IgD-negative memory B cell (primary cell): ENCODE measurements at regions not wholly inside any gene's neighbourhood (a gene's known extent, or its start where the extent isn't known, plus 50 kb on each side); places are given as distances from the start of the nearest gene placed in this dataset.
"Not testable (repeated sequence)": the region's sequence is repeated elsewhere in the genome, so short reads cannot be mapped to it uniquely, and the experiment has no call there.

ENCODE experiments used
- H3K27ac Mint-ChIP-seq, 3 donors: one replicate each; pipeline ENCODE4 v1.8.0; 2020 to 2022; ENCODE audit warnings: mild to moderate bottlenecking in 3 of 3, mixed read lengths in 3 of 3, moderate library complexity in 1 of 3
- H3K27me3 Mint-ChIP-seq: one replicate; pipeline ENCODE4 v1.8.0; 2021; ENCODE audit warnings: mixed read lengths
- H3K36me3 Mint-ChIP-seq: one replicate; pipeline ENCODE4 v1.8.0; 2020; ENCODE audit warnings: mild to moderate bottlenecking, mixed read lengths
- H3K4me1 Mint-ChIP-seq, 3 donors: one replicate each; pipeline ENCODE4 v1.8.0; 2020 to 2022; ENCODE audit warnings: mixed read lengths in 3 of 3, mild to moderate bottlenecking in 1 of 3
- H3K4me3 Mint-ChIP-seq, 4 donors: one replicate each; pipeline ENCODE4 v1.8.0; 2020 to 2022; ENCODE audit warnings: mild to moderate bottlenecking in 4 of 4, mixed read lengths in 4 of 4, moderate library complexity in 3 of 4
- H3K9me3 Mint-ChIP-seq, 3 donors: one replicate each; pipeline ENCODE4 v1.8.0; 2020 to 2021; ENCODE audit warnings: mixed read lengths in 3 of 3, mild to moderate bottlenecking in 1 of 3

- no peaks in the 10 kb centered on the region for H3K9me3 Mint-ChIP-seq
- H3K27me3 Mint-ChIP-seq = peaks cover 3% of the 10 kb centered on the region
- no peaks in the 10 kb centered on the region for H3K36me3 Mint-ChIP-seq
- peaks cover 0 to 5% (median 4%) of the 10 kb centered on the region in 3 donors for H3K4me1 Mint-ChIP-seq
- H3K4me3 Mint-ChIP-seq = no peak overlapping the region
- no peak overlapping the region for H3K27ac Mint-ChIP-seq
Observed at GRCh38 chr5:87729781-87730180, 317.1 kb upstream of the CCNH start.

GRCh38 chr5:87722286-87722685 lies 309.6 kb upstream of the CCNH start:
- Mint-ChIP-seq H3K27me3 (no peaks in the 10 kb centered on the region), H3K36me3 (no peaks in the 10 kb centered on the region), H3K9me3 (peaks cover 1 to 7% (median 4%) of the 10 kb centered on the region in 3 donors), H3K27ac (no peak overlapping the region), H3K4me1 (no peaks in the 10 kb centered on the region), H3K4me3 (no peak overlapping the region)

- H3K4me1 Mint-ChIP-seq, H3K36me3 Mint-ChIP-seq, H3K27ac Mint-ChIP-seq, H3K27me3 Mint-ChIP-seq, H3K4me3 Mint-ChIP-seq: not testable (repeated sequence)
- peaks cover 4 to 11% (median 5%) of the 10 kb centered on the region in 3 donors for H3K9me3 Mint-ChIP-seq
Observed at GRCh38 chr5:87718224-87718925, 305.6 kb upstream of the CCNH start.

GRCh38 chr5:87717761-87718160 lies 305.0 kb upstream of the CCNH start:
- H3K9me3 Mint-ChIP-seq = peaks cover 4 to 11% (median 5%) of the 10 kb centered on the region in 3 donors
- H3K27ac Mint-ChIP-seq = no peak overlapping the region
- no peaks in the 10 kb centered on the region for H3K36me3 Mint-ChIP-seq
- H3K27me3 Mint-ChIP-seq = peaks cover 3% of the 10 kb centered on the region
- no peak overlapping the region for H3K4me3 Mint-ChIP-seq
- no peaks in the 10 kb centered on the region for H3K4me1 Mint-ChIP-seq

GRCh38 chr5:87705876-87706275 lies 293.1 kb upstream of the CCNH start:
- no peaks in the 10 kb centered on the region for H3K4me1 Mint-ChIP-seq
- no peaks in the 10 kb centered on the region for H3K9me3 Mint-ChIP-seq
- H3K36me3 Mint-ChIP-seq = no peaks in the 10 kb centered on the region
- no peaks in the 10 kb centered on the region for H3K27me3 Mint-ChIP-seq
- H3K27ac Mint-ChIP-seq = no peak overlapping the region
- H3K4me3 Mint-ChIP-seq = no peak overlapping the region

- Mint-ChIP-seq H3K36me3 (no peaks in the 10 kb centered on the region), H3K4me3 (no peak overlapping the region), H3K27me3 (no peaks in the 10 kb centered on the region), H3K4me1 (peaks cover 0 to 2% (median 0%) of the 10 kb centered on the region in 3 donors), H3K9me3 (peaks cover 3 to 5% (median 4%) of the 10 kb centered on the region in 3 donors), H3K27ac (no peak overlapping the region)
Observed at GRCh38 chr5:87686975-87687374, 274.2 kb upstream of the CCNH start.

- H3K4me3 Mint-ChIP-seq = no peak overlapping the region
- no peaks in the 10 kb centered on the region for H3K27me3 Mint-ChIP-seq
- peaks cover 3 to 5% (median 4%) of the 10 kb centered on the region in 3 donors for H3K9me3 Mint-ChIP-seq
- H3K27ac Mint-ChIP-seq = no peak overlapping the region
- H3K36me3 Mint-ChIP-seq = no peaks in the 10 kb centered on the region
- H3K4me1 Mint-ChIP-seq = peaks cover 0 to 2% (median 0%) of the 10 kb centered on the region in 3 donors
Observed at GRCh38 chr5:87686018-87686417, 273.3 kb upstream of the CCNH start.

- Mint-ChIP-seq H3K27ac (no peak overlapping the region), H3K9me3 (peaks cover 0 to 2% (median 0%) of the 10 kb centered on the region in 3 donors), H3K4me1 (no peaks in the 10 kb centered on the region), H3K36me3 (no peaks in the 10 kb centered on the region), H3K4me3 (no peak overlapping the region), H3K27me3 (peaks cover 3% of the 10 kb centered on the region)
Observed at GRCh38 chr5:87674235-87674634, 261.5 kb upstream of the CCNH start.

- Mint-ChIP-seq H3K27me3 (peaks cover 3% of the 10 kb centered on the region), H3K9me3 (no peaks in the 10 kb centered on the region), H3K27ac (no peak overlapping the region), H3K4me1 (no peaks in the 10 kb centered on the region), H3K4me3 (no peak overlapping the region), H3K36me3 (no peaks in the 10 kb centered on the region)
Observed at GRCh38 chr5:87671146-87671545, 258.4 kb upstream of the CCNH start.

- Mint-ChIP-seq H3K9me3 (no peaks in the 10 kb centered on the region), H3K27ac (no peak overlapping the region), H3K27me3 (no peaks in the 10 kb centered on the region), H3K36me3 (no peaks in the 10 kb centered on the region), H3K4me3 (no peak overlapping the region), H3K4me1 (no peaks in the 10 kb centered on the region)
Observed at GRCh38 chr5:87665166-87665565, 252.4 kb upstream of the CCNH start.

GRCh38 chr5:87661784-87662566 lies 249.2 kb upstream of the CCNH start:
- no peaks in the 10 kb centered on the region for H3K9me3 Mint-ChIP-seq
- H3K27me3 Mint-ChIP-seq = no peaks in the 10 kb centered on the region
- H3K36me3 Mint-ChIP-seq = no peaks in the 10 kb centered on the region
- H3K27ac Mint-ChIP-seq = no peak overlapping the region
- no peak overlapping the region for H3K4me3 Mint-ChIP-seq
- H3K4me1 Mint-ChIP-seq = no peaks in the 10 kb centered on the region

GRCh38 chr5:87653242-87653641 lies 240.5 kb upstream of the CCNH start:
- H3K27ac Mint-ChIP-seq = no peak overlapping the region
- H3K36me3 Mint-ChIP-seq = peaks cover 2% of the 10 kb centered on the region
- H3K4me3 Mint-ChIP-seq = no peak overlapping the region
- H3K9me3 Mint-ChIP-seq = no peaks in the 10 kb centered on the region
- H3K4me1 Mint-ChIP-seq = no peaks in the 10 kb centered on the region
- H3K27me3 Mint-ChIP-seq = no peaks in the 10 kb centered on the region

GRCh38 chr5:87650284-87650683 lies 237.6 kb upstream of the CCNH start:
- Mint-ChIP-seq H3K4me3 (no peak overlapping the region), H3K27ac (no peak overlapping the region), H3K36me3 (no peaks in the 10 kb centered on the region), H3K9me3 (no peaks in the 10 kb centered on the region), H3K27me3 (no peaks in the 10 kb centered on the region), H3K4me1 (no peaks in the 10 kb centered on the region)

- no peak overlapping the region for H3K4me3 Mint-ChIP-seq
- no peaks in the 10 kb centered on the region for H3K4me1 Mint-ChIP-seq
- no peaks in the 10 kb centered on the region for H3K9me3 Mint-ChIP-seq
- no peak overlapping the region for H3K27ac Mint-ChIP-seq
- H3K36me3 Mint-ChIP-seq = no peaks in the 10 kb centered on the region
- no peaks in the 10 kb centered on the region for H3K27me3 Mint-ChIP-seq
Observed at GRCh38 chr5:87649455-87649854, 236.7 kb upstream of the CCNH start.

GRCh38 chr5:87645224-87645623 lies 232.5 kb upstream of the CCNH start:
- Mint-ChIP-seq H3K36me3 (no peaks in the 10 kb centered on the region), H3K27me3 (no peaks in the 10 kb centered on the region), H3K27ac (no peak overlapping the region), H3K4me1 (no peaks in the 10 kb centered on the region), H3K4me3 (no peak overlapping the region), H3K9me3 (peaks cover 0 to 2% (median 0%) of the 10 kb centered on the region in 3 donors)

GRCh38 chr5:87640902-87641301 lies 228.2 kb upstream of the CCNH start:
- peaks cover 0 to 2% (median 0%) of the 10 kb centered on the region in 3 donors for H3K9me3 Mint-ChIP-seq
- no peak overlapping the region for H3K4me3 Mint-ChIP-seq
- H3K36me3 Mint-ChIP-seq = no peaks in the 10 kb centered on the region
- no peak overlapping the region for H3K27ac Mint-ChIP-seq
- peaks cover 1% of the 10 kb centered on the region for H3K27me3 Mint-ChIP-seq
- H3K4me1 Mint-ChIP-seq = no peaks in the 10 kb centered on the region
